Esophagus muscularis mucosa (tissue), 4 donors: ENCODE measurements at regions not wholly inside any gene's neighbourhood (a gene's known extent, or its start where the extent isn't known, plus 50 kb on each side); places are given as distances from the start of the nearest gene placed in this dataset.

ENCODE experiments used
- DNase-seq: peaks from one replicate; pipeline ENCODE4 v3.0.0-alpha.2; 2017; ENCODE audit errors: extremely low spot score
- H3K27ac ChIP-seq, 4 donors: fragments of 200-600 bp; sonication (generic); replicated peaks in 1 of 4; 1 replicate in 3 of 4; 2 replicates in 1 of 4; pipeline ENCODE4 v1.5.1; 2016 to 2019; ENCODE audit warnings: mild to moderate bottlenecking in 1 of 4
- H3K27me3 ChIP-seq, 4 donors: fragments of 200-600 bp; sonication (generic); one replicate each; pipeline versions ENCODE4 v1.5.1 to v1.6.0; 2016 to 2019
- H3K36me3 ChIP-seq, 4 donors: fragments of 200-600 bp; sonication (generic); one replicate each; pipeline ENCODE4 v1.5.1; 2016 to 2019
- H3K4me1 ChIP-seq, 4 donors: fragments of 200-600 bp; sonication (generic); one replicate each; pipeline ENCODE4 v1.5.1; 2016 to 2019
- H3K4me3 ChIP-seq, 4 donors: fragments of 200-600 bp; sonication (generic); 1 replicate in 2 of 4; 2 replicates in 2 of 4; pipeline ENCODE4 v1.5.1; 2016 to 2019; ENCODE audit warnings: mild to moderate bottlenecking in 4 of 4, moderate library complexity in 1 of 4
- H3K9me3 ChIP-seq, 4 donors: fragments of 200-600 bp; sonication (generic); 1 replicate in 3 of 4; 2 replicates in 1 of 4; pipeline ENCODE4 v1.5.1; 2016 to 2019
- EP300 ChIP-seq: sonication (generic); formaldehyde crosslinking; IDR thresholded peaks from one replicate; pipeline ENCODE4 v1.6.1; 2017; ENCODE audit warnings: antibody characterized with exemption
- POLR2A ChIP-seq: fragments of 450-650 bp; IDR thresholded peaks from one replicate; pipeline ENCODE4 v1.6.1; 2017; ENCODE audit warnings: antibody characterized with exemption, moderate library complexity, mild to moderate bottlenecking, low read depth
- POLR2AphosphoS5 ChIP-seq, 2 donors: sonication (generic); formaldehyde crosslinking; IDR thresholded peaks; one replicate each; pipeline ENCODE4 v1.6.1; 2017; ENCODE audit warnings: antibody characterized with exemption in 2 of 2
- WGBS: methylation state at CpG from one replicate; pipeline ENCODE4 v1.1.5; 2018; 5-methylcytosine and 5-hydroxymethylcytosine counted together
- intact Hi-C: fragments of 100-400 bp; cut with DNase I; formaldehyde crosslinking; loops from one replicate; pipeline ENCODE4 v1.15.1; 2023
- TF ChIP-seq, protein P1 (sequence below), 3 experiments: fragments of 200-600 bp in 2 of 3; fragments of 450-650 bp in 1 of 3; sonication (generic) in 2 of 3; IDR thresholded peaks; one replicate each; pipeline ENCODE4 v1.5.1; 2017 to 2019; ENCODE audit warnings: antibody characterized with exemption in 3 of 3, mild to moderate bottlenecking in 2 of 3, moderate library complexity in 1 of 3

DNA sequence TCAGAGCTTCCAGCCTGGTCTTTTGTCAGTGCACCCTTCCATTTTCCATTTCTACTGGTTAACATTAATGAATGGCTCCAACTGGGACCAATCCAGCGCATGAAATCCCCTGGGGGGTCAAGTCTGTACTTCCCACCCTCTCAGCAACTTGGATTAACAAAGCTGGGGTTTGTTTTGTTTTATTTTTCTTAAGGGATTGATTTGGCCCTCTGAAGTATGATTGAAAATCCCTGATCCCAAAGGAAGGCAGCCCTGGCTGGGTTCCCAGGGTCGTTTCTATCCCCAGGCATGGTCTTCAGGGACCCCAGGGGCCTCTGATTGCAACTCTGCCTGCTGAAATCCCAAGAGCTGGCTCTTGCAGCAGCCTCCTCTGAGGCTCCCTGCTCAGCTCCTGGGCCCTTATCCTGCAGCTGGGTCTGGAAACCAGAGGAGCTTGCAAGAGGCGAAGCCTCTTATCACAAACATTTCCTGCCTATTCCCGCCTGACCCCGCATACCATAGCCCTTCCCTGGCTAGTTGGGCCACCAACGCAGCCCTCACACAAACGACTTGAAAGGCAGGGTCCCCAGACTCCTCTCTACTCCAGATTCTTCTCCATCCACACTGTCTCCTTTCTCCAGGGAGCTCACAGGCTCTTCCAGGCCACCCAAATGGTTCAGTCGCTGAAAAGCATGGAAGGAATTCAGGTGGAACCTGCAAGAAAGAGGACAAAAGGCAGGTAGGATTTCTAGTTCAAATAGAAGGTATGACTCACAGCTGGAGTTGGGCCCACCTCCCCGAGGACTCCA, 109.7 kb upstream of the PKDCC start:
- no peak overlapping the region for H3K4me3 ChIP-seq
- no peak overlapping the region for H3K27ac ChIP-seq
- no peak for DNase-seq
- TF ChIP-seq, protein P1, sequence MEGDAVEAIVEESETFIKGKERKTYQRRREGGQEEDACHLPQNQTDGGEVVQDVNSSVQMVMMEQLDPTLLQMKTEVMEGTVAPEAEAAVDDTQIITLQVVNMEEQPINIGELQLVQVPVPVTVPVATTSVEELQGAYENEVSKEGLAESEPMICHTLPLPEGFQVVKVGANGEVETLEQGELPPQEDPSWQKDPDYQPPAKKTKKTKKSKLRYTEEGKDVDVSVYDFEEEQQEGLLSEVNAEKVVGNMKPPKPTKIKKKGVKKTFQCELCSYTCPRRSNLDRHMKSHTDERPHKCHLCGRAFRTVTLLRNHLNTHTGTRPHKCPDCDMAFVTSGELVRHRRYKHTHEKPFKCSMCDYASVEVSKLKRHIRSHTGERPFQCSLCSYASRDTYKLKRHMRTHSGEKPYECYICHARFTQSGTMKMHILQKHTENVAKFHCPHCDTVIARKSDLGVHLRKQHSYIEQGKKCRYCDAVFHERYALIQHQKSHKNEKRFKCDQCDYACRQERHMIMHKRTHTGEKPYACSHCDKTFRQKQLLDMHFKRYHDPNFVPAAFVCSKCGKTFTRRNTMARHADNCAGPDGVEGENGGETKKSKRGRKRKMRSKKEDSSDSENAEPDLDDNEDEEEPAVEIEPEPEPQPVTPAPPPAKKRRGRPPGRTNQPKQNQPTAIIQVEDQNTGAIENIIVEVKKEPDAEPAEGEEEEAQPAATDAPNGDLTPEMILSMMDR (IDR thresholded peaks at IDR 0.05) = no peak
- TF ChIP-seq POLR2A (no peak), POLR2AphosphoS5 (IDR thresholded peaks at IDR 0.05) (no peak), EP300 (no peak)
- peaks cover 19 to 48% (median 29%) of the 10 kb centered on the region in 4 donors for H3K4me1 ChIP-seq
- 57% methylated on average over 6 of the region's 9 CpGs for WGBS
- no peaks in the 10 kb centered on the region for H3K9me3 ChIP-seq
- H3K36me3 ChIP-seq = no peaks in the 10 kb centered on the region
- H3K27me3 ChIP-seq = no peaks in the 10 kb centered on the region
- intact Hi-C loops = no loop called here

DNA sequence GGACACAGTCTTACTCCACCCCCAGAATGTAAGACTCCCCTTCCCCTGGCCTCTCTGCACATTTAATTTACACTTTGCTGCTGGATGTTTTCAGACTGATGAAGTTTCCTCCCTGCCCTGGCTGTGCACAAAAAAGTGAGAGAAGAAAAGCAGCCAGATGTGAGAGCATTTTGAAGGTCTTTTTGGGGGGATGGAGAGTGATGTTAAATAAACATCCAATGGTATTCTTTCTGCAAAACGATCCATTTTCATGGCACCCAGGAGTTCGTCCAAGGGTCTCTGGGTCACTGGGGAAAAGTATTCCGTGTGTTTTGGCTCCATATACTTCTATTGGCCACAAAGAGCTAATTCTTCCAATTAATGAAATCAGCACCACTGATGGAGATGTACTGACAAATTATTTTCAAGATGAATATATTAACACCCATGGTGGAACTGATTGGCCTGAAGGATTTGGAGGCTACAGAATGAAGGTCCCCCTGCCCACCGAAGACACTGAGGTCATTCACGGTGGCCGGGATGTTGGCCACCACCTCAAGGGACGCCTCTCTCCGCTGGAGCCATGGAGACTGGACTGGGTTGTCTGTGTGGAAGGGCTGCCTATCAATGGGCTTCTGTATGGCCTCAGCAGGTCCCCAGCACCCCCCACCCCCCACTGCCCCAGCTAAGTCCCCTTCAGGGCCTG, 107.6 kb upstream of the PKDCC start:
- H3K9me3 ChIP-seq = no peaks in the 10 kb centered on the region
- H3K27ac ChIP-seq = peak overlapping the region in 3 of 4 donors; percentile 31 to 41 (median 38)
- intact Hi-C loops = no loop called here
- no peak for DNase-seq
- WGBS = 38% methylated on average over 6 of the region's 8 CpGs
- no peak overlapping the region for H3K4me3 ChIP-seq
- H3K36me3 ChIP-seq = no peaks in the 10 kb centered on the region
- peaks cover 6 to 31% (median 25%) of the 10 kb centered on the region in 4 donors for H3K4me1 ChIP-seq
- no peak for TF ChIP-seq EP300
- no peak for TF ChIP-seq POLR2AphosphoS5 (IDR thresholded peaks at IDR 0.05)
- TF ChIP-seq POLR2A = no peak
- TF ChIP-seq, protein P1 (IDR thresholded peaks at IDR 0.05) = no peak
- H3K27me3 ChIP-seq = no peaks in the 10 kb centered on the region

DNA sequence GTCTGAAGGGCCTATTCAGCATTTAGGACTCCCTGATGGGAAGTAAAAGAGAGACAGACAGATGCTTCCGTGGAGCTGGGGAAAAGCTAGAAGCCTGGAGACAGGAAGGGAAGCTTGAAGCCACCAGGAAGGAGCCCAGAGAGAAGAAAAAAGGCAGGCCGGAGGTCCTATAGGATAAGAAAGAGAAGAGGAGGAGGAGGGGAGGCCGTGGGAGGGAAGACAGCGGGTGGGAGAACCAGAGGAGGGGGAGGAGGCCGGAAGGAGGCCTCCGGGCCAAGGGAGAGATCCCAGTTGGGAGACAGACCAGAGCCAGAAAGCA, 107.1 kb upstream of the PKDCC start:
- Histone ChIP-seq H3K27ac (peak overlapping the region in 3 of 4 donors; percentile 31 to 41 (median 38)), H3K36me3 (no peaks in the 10 kb centered on the region), H3K4me3 (no peak overlapping the region), H3K9me3 (no peaks in the 10 kb centered on the region), H3K27me3 (no peaks in the 10 kb centered on the region), H3K4me1 (peaks cover 6 to 31% (median 25%) of the 10 kb centered on the region in 4 donors)
- TF ChIP-seq POLR2AphosphoS5 (IDR thresholded peaks at IDR 0.05) = no peak
- TF ChIP-seq POLR2A = no peak
- TF ChIP-seq, protein P1 (IDR thresholded peaks at IDR 0.05) = no peak
- TF ChIP-seq EP300 = no peak
- DNase-seq = no peak
- intact Hi-C loops = no loop called here
- 56% methylated on average over 6 of the region's 6 CpGs for WGBS

DNA sequence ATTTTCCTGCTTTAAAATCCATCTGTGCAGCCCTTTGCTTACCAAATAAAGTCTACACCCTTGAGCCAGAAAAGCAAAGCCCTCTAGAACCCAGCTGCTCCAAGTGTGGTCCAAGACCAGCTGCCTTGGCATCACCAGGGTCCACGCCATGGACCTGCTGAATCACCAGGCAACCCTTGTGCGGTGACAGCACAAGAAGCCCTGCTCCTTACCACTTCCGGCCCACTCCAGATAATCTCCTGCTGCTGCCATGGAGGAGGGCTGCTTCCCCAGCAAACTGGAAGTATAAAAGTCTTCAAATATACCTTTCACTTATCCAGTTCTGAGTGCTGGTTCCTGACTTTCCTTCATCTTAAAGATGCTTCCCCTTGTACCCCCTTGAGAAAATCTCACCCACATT, 106.0 kb upstream of the PKDCC start:
- intact Hi-C loops = no loop called here
- peaks cover 6 to 31% (median 25%) of the 10 kb centered on the region in 4 donors for H3K4me1 ChIP-seq
- H3K9me3 ChIP-seq = no peaks in the 10 kb centered on the region
- no peak overlapping the region for H3K4me3 ChIP-seq
- H3K36me3 ChIP-seq = no peaks in the 10 kb centered on the region
- no peaks in the 10 kb centered on the region for H3K27me3 ChIP-seq
- WGBS = 76% methylated on average over 2 of the region's 3 CpGs
- no peak overlapping the region for H3K27ac ChIP-seq
- TF ChIP-seq POLR2A = no peak
- TF ChIP-seq EP300 = no peak
- no peak for TF ChIP-seq POLR2AphosphoS5 (IDR thresholded peaks at IDR 0.05)
- TF ChIP-seq, protein P1 (IDR thresholded peaks at IDR 0.05) = no peak
- DNase-seq = no peak
